ENCODE measurements at regions not wholly inside any gene's neighbourhood (a gene's known extent, or its start where the extent isn't known, plus 50 kb on each side); places are given as distances from the start of the nearest gene placed in this dataset.

- TF ChIP-seq CTCF (IDR thresholded peaks at IDR 0.05; ENCODE audit: insufficient read depth, low read length, poor library complexity, severe bottlenecking) = no peak
- TF ChIP-seq EZH2phosphoT487 (conservative IDR thresholded peaks at IDR 0.05; ENCODE audit: low read length) = no peak
Observed at GRCh38 chr3:5822843-5823242, 635.3 kb downstream of the EDEM1 start.
